ENCODE measurements at regions not wholly inside any gene's neighbourhood (a gene's known extent, or its start where the extent isn't known, plus 50 kb on each side); places are given as distances from the start of the nearest gene placed in this dataset.

DNA sequence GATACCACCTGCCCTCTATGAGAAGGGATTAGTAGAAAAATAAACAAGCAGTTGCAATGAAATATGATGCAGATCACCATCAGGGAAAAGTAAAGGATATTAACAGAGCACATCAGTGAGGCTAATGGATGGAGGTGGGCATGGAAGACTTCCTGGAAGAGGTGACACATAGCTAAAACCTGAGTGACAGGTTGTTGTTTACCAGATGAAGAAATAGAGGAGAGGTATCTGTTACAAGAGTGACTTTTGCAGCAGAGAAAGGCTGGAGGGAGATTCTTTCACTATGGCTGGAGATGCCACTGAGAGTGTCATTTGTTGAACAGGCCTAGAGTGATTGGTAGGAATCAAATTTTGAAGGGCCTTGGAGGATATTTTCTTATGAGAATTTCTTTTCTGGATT is 646.2 kb downstream of the GATA3 start:
- Histone ChIP-seq H3K36me3 (no peaks in the 10 kb centered on the region), H3K9me3 (no peaks in the 10 kb centered on the region), H3K27me3 (no peaks in the 10 kb centered on the region), H3K4me3 (no peak overlapping the region), H3K27ac (no peak overlapping the region), H3K4me1 (no peaks in the 10 kb centered on the region)
- TF ChIP-seq, protein P1, sequence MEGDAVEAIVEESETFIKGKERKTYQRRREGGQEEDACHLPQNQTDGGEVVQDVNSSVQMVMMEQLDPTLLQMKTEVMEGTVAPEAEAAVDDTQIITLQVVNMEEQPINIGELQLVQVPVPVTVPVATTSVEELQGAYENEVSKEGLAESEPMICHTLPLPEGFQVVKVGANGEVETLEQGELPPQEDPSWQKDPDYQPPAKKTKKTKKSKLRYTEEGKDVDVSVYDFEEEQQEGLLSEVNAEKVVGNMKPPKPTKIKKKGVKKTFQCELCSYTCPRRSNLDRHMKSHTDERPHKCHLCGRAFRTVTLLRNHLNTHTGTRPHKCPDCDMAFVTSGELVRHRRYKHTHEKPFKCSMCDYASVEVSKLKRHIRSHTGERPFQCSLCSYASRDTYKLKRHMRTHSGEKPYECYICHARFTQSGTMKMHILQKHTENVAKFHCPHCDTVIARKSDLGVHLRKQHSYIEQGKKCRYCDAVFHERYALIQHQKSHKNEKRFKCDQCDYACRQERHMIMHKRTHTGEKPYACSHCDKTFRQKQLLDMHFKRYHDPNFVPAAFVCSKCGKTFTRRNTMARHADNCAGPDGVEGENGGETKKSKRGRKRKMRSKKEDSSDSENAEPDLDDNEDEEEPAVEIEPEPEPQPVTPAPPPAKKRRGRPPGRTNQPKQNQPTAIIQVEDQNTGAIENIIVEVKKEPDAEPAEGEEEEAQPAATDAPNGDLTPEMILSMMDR (IDR thresholded peaks at IDR 0.05), result no peak
- no peak for DNase-seq (ENCODE audit: low spot score)

DNA sequence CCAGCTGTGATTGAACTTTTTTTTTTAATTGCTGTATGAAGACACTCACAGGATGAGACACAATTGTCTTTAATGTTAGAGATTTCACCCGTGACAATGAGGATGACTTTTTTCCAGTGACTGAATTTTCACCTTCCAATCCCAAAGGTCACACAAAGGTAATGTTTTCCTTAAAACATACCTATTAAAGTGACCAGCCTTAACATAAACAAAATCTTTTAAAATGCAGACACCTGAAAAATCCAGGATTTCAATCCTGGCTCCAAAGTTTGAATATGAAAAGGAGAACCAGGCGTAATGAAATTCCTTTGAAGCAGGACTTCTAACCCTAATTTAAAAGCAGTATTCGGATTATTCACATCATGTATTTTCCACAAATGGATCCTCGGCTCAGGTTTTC is 647.7 kb downstream of the GATA3 start:
- H3K27me3 ChIP-seq, result no peaks in the 10 kb centered on the region
- H3K36me3 ChIP-seq, result no peaks in the 10 kb centered on the region
- TF ChIP-seq, protein P1 (IDR thresholded peaks at IDR 0.05), result no peak
- no peaks in the 10 kb centered on the region for H3K9me3 ChIP-seq
- no peak overlapping the region for H3K4me3 ChIP-seq
- no peak for DNase-seq (ENCODE audit: low spot score)
- no peaks in the 10 kb centered on the region for H3K4me1 ChIP-seq
- H3K27ac ChIP-seq, result no peak overlapping the region

DNA sequence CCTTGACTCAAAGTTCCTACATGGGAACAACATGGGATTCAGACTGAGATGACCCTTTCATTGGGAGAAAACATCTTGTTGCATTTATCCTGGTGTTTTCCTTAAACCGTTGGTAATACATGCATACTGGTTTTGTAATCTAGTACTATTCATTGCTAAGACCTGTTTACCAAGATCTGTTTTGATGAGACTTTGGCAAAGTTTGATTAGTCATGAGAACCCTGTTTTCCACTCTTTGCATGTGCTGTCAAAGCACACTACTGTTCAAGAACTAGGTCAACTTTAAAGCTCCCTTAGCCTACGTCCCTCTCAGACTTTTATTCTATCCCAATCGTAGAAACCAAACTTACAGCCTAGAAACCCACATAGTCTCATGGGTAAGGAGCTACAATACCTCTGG is 650.9 kb downstream of the GATA3 start:
- TF ChIP-seq, protein P1 (IDR thresholded peaks at IDR 0.05), result no peak
- H3K27me3 ChIP-seq, result no peaks in the 10 kb centered on the region
- no peaks in the 10 kb centered on the region for H3K9me3 ChIP-seq
- DNase-seq (ENCODE audit: low spot score), result no peak
- no peaks in the 10 kb centered on the region for H3K4me1 ChIP-seq
- no peak overlapping the region for H3K27ac ChIP-seq
- H3K4me3 ChIP-seq, result no peak overlapping the region
- H3K36me3 ChIP-seq, result no peaks in the 10 kb centered on the region

DNA sequence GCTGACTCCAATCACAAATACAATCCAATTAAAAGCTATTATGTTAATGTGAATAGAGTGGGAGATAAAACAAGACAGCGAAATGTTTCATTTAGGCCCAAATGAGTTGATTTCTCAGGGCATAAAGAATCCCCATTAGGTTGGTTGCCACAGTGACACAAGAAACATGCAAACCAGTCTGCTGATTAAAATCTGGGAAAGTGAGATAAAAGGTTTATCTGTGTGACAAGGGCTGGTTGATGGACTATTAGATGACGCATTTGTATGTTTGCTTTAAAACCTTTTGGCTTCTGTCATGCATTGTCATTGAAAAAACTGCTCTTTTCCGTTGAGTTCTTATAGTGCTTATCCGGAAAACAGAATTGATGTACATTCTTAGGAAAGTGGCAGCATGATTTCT is 658.2 kb downstream of the GATA3 start:
- TF ChIP-seq, protein P1 (IDR thresholded peaks at IDR 0.05), result no peak

DNA sequence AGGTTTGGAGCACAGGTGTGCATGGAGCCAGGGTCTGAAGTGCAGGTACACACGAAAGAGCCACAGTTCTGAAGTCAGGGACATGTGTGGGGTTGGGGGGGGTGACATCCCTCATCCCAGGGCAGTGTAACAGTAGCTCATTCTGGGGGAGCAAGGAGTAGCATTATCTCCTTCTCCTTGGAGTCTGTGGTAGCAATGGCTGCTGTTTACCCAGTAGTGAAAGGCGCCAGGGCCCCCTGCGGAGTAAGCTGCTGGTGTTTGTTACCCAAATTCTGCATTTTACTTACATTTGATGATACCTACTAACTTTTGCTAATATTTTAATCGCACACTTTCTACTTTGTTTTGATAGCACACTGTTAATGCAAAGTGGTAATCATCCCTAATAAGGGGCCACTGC is 665.5 kb downstream of the GATA3 start:
- TF ChIP-seq, protein P1 (IDR thresholded peaks at IDR 0.05), result no peak
- peaks cover 0 to 39% of the 10 kb centered on the region in 2 donors for H3K9me3 ChIP-seq

More for the DNA sequence above, 658.2 kb downstream of the GATA3 start:
- H3K4me1 ChIP-seq, result no peaks in the 10 kb centered on the region
- H3K27ac ChIP-seq, result no peak overlapping the region
- no peaks in the 10 kb centered on the region for H3K36me3 ChIP-seq
- H3K4me3 ChIP-seq, result no peak overlapping the region
- H3K27me3 ChIP-seq, result no peaks in the 10 kb centered on the region
- peaks cover 0 to 3% of the 10 kb centered on the region in 2 donors for H3K9me3 ChIP-seq
- DNase-seq (ENCODE audit: low spot score), result no peak

DNA sequence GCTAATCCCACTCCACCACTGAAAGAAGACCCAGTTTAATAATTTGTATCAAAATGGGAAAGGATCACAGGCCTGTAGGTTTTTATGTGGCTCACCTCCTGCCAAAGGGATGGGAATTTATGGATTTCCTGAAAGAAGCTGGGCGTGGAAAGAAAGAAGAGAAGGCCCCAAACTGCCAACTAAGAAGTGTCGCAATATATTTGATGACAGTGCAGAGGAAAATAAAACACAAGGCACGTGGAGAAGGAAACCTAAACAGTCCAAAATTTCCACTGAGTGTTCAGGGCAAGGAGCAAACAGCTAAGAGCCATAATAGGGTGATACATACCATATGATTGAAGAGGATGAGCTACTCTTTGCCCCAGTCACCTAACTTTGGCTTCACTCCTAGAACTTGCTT is 667.2 kb downstream of the GATA3 start:
- Histone ChIP-seq H3K9me3 (peaks cover 0 to 39% of the 10 kb centered on the region in 2 donors), H3K27me3 (no peaks in the 10 kb centered on the region), H3K4me3 (no peak overlapping the region), H3K27ac (no peak overlapping the region), H3K36me3 (no peaks in the 10 kb centered on the region), H3K4me1 (no peaks in the 10 kb centered on the region)
- DNase-seq (ENCODE audit: low spot score), result no peak
- TF ChIP-seq, protein P1 (IDR thresholded peaks at IDR 0.05), result no peak

More for the DNA sequence above, 665.5 kb downstream of the GATA3 start:
- no peak overlapping the region for H3K4me3 ChIP-seq
- H3K36me3 ChIP-seq, result no peaks in the 10 kb centered on the region
- H3K27me3 ChIP-seq, result no peaks in the 10 kb centered on the region
- no peak for DNase-seq (ENCODE audit: low spot score)
- no peak overlapping the region for H3K27ac ChIP-seq
- H3K4me1 ChIP-seq, result no peaks in the 10 kb centered on the region

All from right atrium auricular region (tissue), 2 donors.